ENCODE measurements at regions not wholly inside any gene's neighbourhood (a gene's known extent, or its start where the extent isn't known, plus 50 kb on each side); places are given as distances from the start of the nearest gene placed in this dataset.

DNA sequence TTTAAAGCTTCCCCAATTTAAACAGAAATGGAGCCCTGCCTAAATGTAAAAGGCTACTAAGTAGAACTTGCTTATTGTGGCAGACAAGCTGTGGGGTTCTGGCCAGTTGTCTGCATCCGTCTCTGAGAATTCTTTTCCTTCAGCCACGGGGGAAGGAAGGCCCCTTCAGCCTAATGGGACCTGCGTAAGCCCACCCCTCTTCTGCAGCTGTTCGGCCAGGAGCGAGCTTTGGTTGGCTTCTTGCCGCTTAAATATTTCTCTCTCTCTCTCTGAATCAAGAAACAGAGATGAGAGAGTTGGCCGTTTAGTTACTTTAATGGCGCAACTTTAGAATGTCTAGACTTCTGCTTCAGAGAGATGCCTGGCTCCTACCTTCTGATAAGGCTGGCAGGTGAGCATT lies 151.7 kb upstream of the PROK2 start:
- no peak overlapping the region for H4K8ac ChIP-seq (ENCODE audit: extremely low read depth, insufficient read depth, low read length)
- H2AFZ ChIP-seq (ENCODE audit: low read length) = no peak overlapping the region
- H4K91ac ChIP-seq (replicated peaks; ENCODE audit: insufficient read length, low read length) = no peak overlapping the region
- no peak overlapping the region for H3K14ac ChIP-seq (ENCODE audit: insufficient read length)
- H4K5ac ChIP-seq (ENCODE audit: insufficient read length, low read depth, low read length) = no peak overlapping the region
- 80% methylated on average over 8 of the region's 8 CpGs; no CpG with 5 or more reads in 1 of the 2 experiments for WGBS, 2 experiments (ENCODE audit: extremely low coverage in 1 of 2, insufficient coverage in 1 of 2, insufficient read length in 1 of 2, insufficient replicate concordance in 2 of 2, low coverage in 1 of 2, low lambda C conversion rate in 2 of 2, missing lambda C conversion rate in 1 of 2)
- no peak overlapping the region for H2BK5ac ChIP-seq (ENCODE audit: low read depth, low read length)
- H3K4me2 ChIP-seq (ENCODE audit: insufficient read depth in 1 of 2, low read depth in 2 of 2, low read length in 2 of 2) = no peak overlapping the region
- ChIA-PET CTCF (ENCODE audit: partially characterized antibody) (interaction anchor here (0.7 to 10.6 kb wide), 4 partner anchors 9 to 111 kb away, joined by 3 to 71 read pairs (median 4); no protein-coding TSS in a partner anchor), POLR2A (ENCODE audit: partially characterized antibody) (no interaction called here)
- DNase-seq (ENCODE audit: low read depth in 1 of 2, low spot score in 2 of 2) = no peak
- no peaks in the 10 kb centered on the region for H3K79me2 ChIP-seq (ENCODE audit: control insufficient read depth in 1 of 2, insufficient read depth in 2 of 2, low read length in 2 of 2)
- no peak overlapping the region for H2BK20ac ChIP-seq (ENCODE audit: low read length)
- H3K9me3 ChIP-seq (ENCODE audit: insufficient read depth in 2 of 2, low read depth in 1 of 2, low read length in 1 of 2) = no peaks in the 10 kb centered on the region
- no peaks in the 10 kb centered on the region for H3K23me2 ChIP-seq (ENCODE audit: low read depth, low read length)
- no peaks in the 10 kb centered on the region for H3K4me1 ChIP-seq (replicated peaks in 1 of 4; ENCODE audit: control insufficient read depth in 3 of 4, insufficient read depth in 4 of 4, low read length in 3 of 4)
- H2AK5ac ChIP-seq (ENCODE audit: low read depth, low read length) = no peak overlapping the region
- no peak overlapping the region for H2BK12ac ChIP-seq (ENCODE audit: low read depth, low read length)
- no peak overlapping the region for H3K9ac ChIP-seq (replicated peaks in 1 of 4; ENCODE audit: extremely low read depth in 1 of 4, low read depth in 3 of 4, low read length in 3 of 4)
- no peak overlapping the region for H3K4ac ChIP-seq (replicated peaks; ENCODE audit: insufficient read length, low read depth, low read length)
- H3K4me3 ChIP-seq (ENCODE audit: extremely low read depth in 1 of 4, insufficient read depth in 2 of 4, low read depth in 3 of 4, low read length in 4 of 4) = no peak overlapping the region
- no peak overlapping the region for H3K27ac ChIP-seq (ENCODE audit: low read depth, low read length)
- no peaks in the 10 kb centered on the region for H4K20me1 ChIP-seq (replicated peaks in 1 of 2; ENCODE audit: control insufficient read depth in 1 of 2, insufficient read depth in 2 of 2, low read length in 2 of 2)
- no peak for FAIRE-seq
- H3K56ac ChIP-seq (replicated peaks; ENCODE audit: insufficient read length, low read depth, low read length) = no peak overlapping the region
- H3K27me3 ChIP-seq (replicated peaks in 1 of 4; ENCODE audit: control insufficient read depth in 3 of 4, extremely low read depth in 1 of 4, insufficient read depth in 3 of 4, low read length in 3 of 4) = no peaks in the 10 kb centered on the region
- H3K79me1 ChIP-seq (ENCODE audit: low read depth, low read length) = no peaks in the 10 kb centered on the region
- H3K23ac ChIP-seq (ENCODE audit: insufficient read length) = no peak overlapping the region
- H3K18ac ChIP-seq (ENCODE audit: extremely low read depth, low read length) = no peak overlapping the region
- no peaks in the 10 kb centered on the region for H3K36me3 ChIP-seq (ENCODE audit: control insufficient read depth in 2 of 4, insufficient read depth in 4 of 4, low read length in 3 of 4)
- H2BK120ac ChIP-seq (replicated peaks; ENCODE audit: low read depth, low read length) = no peak overlapping the region
- H2BK15ac ChIP-seq (ENCODE audit: low read length) = no peak overlapping the region
- TF ChIP-seq CHD2 (IDR thresholded peaks at IDR 0.05; ENCODE audit: low read length) = no peak
- TF ChIP-seq TAF1 (IDR thresholded peaks at IDR 0.05; ENCODE audit: low read depth, low read length) = no peak
- TF ChIP-seq RBBP5 (IDR thresholded peaks at IDR 0.05; ENCODE audit: borderline replicate concordance, low read depth, low read length) = no peak
- no peak for TF ChIP-seq CTBP2 (IDR thresholded peaks at IDR 0.05; ENCODE audit: borderline replicate concordance, insufficient read depth, insufficient read length, low read length)
- no peak for TF ChIP-seq ATF2 (IDR thresholded peaks at IDR 0.05; ENCODE audit: low read length)
- no peak for TF ChIP-seq PHF8 (conservative IDR thresholded peaks at IDR 0.05; ENCODE audit: low read depth, low read length)

Measured in H1 (cell line).